PFSK-1 (cell line): ENCODE measurements at regions not wholly inside any gene's neighbourhood (a gene's known extent, or its start where the extent isn't known, plus 50 kb on each side); places are given as distances from the start of the nearest gene placed in this dataset.

Experiments used
- FOXP2 ChIP-seq: optimal IDR thresholded peaks from 2 replicates; pipeline ENCODE3; 2011; ENCODE audit warnings: borderline replicate concordance, control low read depth, inconsistent platforms; ENCODE audit not compliant: insufficient read depth; ENCODE audit errors: extremely low read length, extremely low read depth
- POLR2AphosphoS5 ChIP-seq: IDR thresholded peaks from 2 replicates; pipeline ENCODE4 v1.6.1; 2012; ENCODE audit warnings: low read depth, mild to moderate bottlenecking, control low read depth, low read length, moderate library complexity

DNA sequence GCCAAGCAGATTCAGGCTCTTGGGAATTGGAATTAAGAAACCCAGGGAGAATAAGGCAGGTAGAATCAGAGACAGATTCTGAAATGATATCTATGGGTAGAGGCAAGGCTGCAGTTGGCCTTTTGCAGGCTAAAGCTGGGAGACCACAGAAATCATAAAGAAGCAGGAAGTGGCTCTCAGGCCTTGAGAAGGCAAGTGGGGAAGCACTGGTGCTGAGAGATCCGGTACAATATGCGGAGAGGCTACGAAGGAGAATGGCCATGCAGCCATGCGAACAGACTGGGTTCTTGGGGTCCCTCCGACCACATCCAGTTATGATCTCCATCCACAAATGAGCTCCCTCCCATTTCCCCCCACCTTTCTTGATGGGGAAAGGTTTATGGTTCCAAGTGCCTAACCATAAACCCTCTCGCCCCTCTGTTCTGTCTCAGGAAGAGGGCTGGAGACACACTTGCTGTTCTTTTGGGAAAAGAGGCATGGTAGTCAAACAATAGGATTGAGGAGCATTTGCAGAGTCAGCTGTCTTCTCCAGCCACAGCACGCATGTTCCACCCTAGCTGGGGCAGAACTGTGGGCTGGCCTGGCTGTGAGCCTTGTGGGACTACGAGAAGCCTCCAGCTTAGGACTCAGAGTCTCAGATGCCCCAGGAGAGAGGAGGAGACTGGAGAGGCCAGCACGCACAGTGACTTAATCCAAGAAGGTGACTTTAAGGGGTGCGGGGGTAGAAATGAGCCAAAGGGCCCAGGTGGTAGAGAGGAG lies 99.6 kb downstream of the RPLP1 start:
- no peak for TF ChIP-seq FOXP2
- TF ChIP-seq POLR2AphosphoS5: no peak
